AG10803 (cell line): ENCODE measurements at regions not wholly inside any gene's neighbourhood (a gene's known extent, or its start where the extent isn't known, plus 50 kb on each side); places are given as distances from the start of the nearest gene placed in this dataset.

Source experiments
- DNase-seq: peaks from one replicate; pipeline ENCODE4 v3.0.0; 2010; ENCODE audit warnings: low read depth
- H3K4me3 ChIP-seq: 2 replicates; pipeline ENCODE4 v1.5.1; 2011; ENCODE audit warnings: mild to moderate bottlenecking, low read length, control low read depth
- TF ChIP-seq, protein P1 (sequence below): conservative IDR thresholded peaks from 2 replicates; pipeline ENCODE4 v1.5.1; 2011; ENCODE audit warnings: mild to moderate bottlenecking, low read length, control low read depth, inconsistent platforms

- H3K4me3 ChIP-seq, result no peak overlapping the region
- no peak for DNase-seq
- TF ChIP-seq, protein P1, sequence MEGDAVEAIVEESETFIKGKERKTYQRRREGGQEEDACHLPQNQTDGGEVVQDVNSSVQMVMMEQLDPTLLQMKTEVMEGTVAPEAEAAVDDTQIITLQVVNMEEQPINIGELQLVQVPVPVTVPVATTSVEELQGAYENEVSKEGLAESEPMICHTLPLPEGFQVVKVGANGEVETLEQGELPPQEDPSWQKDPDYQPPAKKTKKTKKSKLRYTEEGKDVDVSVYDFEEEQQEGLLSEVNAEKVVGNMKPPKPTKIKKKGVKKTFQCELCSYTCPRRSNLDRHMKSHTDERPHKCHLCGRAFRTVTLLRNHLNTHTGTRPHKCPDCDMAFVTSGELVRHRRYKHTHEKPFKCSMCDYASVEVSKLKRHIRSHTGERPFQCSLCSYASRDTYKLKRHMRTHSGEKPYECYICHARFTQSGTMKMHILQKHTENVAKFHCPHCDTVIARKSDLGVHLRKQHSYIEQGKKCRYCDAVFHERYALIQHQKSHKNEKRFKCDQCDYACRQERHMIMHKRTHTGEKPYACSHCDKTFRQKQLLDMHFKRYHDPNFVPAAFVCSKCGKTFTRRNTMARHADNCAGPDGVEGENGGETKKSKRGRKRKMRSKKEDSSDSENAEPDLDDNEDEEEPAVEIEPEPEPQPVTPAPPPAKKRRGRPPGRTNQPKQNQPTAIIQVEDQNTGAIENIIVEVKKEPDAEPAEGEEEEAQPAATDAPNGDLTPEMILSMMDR, result no peak
Observed at GRCh38 chr15:70351391-70351790, 253.7 kb upstream of the TLE3 start.

DNA sequence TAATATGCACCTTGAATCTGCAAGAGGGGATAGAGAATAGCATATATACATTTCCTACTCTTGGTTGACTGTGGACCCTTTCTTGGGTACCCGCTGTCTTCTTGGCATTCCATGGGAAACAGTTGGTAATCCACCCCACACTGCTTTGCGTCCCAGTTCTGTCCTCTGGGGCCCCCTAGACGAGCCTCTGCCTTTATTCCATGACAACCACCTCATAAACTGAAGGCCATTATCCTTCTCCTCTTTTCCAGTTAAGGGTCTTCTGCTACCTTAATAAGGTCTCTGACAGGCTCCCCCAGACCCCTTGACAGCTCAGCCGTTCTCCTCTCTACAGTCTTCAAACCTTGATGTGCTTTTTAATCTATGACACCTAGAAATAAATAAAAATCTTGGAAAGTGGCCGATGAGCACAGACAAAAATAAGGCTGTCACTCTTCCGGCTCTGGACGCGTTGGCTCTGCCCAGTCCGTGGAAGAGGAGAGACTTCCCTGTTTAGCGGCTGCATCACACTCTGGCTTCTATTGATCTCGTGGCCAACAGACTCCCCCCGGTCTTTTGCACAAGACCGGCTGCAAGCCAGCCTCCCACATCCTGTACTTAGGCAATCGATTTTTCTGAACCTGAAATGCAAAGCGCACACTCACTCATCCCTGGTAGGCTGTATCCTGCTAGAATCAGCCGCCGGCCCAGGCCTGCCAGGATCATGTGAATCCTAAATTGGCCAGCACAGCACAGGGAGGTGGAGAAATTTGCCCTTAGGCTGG lies 251.0 kb upstream of the TLE3 start:
- TF ChIP-seq, protein P1, result no peak
- peak; percentile 38 for DNase-seq
- H3K4me3 ChIP-seq, result no peak overlapping the region

- H3K4me3 ChIP-seq, result no peak overlapping the region
- DNase-seq, result no peak
- TF ChIP-seq, protein P1, result no peak
Observed at GRCh38 chr15:70348226-70348543, 250.5 kb upstream of the TLE3 start.

DNA sequence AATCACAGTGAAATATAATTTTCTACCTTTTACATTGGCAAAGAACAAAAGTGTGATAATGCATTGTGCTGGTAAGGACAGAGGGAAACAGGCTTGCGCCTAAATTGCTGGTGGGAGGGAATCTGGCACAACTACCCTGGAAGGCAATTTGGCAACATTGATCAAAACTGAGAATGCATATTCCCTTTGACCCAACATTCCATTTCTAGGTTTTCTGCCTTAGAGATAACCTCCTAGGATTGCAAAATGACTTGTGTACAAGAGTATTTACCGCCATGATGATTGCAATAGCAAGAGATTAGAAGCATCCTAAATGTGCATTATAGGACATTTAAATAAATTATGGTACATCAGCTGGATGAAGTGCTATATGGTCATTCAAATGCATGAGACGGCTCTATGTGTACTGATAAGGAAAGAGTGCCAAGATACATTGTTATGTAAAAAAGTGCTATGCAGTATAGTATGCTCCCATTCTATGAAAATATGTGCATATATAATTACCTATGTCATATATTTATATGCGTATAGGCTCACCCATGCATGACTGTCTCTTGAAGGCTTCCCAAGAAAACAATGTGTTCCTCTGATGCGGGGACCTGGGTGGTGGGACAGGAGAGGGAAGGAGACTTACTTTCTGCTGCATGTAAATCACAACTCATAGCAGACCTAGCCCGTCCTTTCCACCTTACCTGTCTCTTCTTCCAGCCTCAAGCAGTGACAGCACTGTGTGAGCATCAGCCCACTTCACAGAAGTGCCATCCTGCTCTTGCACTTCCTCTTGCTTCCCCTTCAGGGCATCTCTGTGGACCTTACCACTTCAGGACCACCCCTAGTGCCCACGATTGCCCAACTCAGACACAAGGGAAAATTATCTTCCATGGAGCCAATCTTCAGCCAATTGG lies 249.9 kb upstream of the TLE3 start:
- no peak for DNase-seq
- TF ChIP-seq, protein P1, result no peak
- H3K4me3 ChIP-seq, result no peak overlapping the region

DNA sequence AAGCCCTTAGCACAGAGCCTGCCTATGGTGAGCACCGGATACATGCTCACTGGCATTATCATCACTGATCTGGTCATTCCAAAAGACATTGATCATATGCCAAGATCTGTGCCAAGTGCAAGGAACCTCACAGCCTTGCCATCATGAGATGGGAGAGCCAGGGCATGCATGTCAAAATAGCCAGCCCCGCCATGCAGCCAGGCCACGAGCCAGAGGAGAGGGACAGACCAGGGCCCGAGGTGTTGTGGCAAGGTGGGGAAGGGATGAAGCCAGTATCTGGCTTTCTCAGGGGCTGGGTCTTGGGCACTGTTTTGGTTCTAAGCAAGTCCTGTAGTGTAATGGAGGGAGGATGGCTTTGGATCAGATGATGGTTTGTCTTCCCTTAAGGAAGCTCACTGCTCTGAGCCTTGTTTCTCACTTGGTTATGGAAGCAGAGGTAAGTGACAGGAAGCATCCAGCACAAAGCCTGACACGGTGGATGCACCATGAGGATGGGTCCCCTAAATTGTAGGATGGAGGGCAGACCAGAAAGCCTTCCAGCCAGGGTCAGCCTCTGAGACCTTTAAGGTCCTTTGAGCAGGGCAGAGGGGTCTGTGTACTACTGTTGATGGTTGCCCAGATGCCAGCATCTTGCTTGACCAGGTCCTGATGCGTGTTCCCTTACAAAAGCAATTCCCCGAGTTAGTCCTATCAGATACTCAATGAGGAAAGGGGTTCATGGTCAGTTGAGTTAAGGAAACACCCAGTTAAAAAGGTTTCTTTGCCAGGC lies 247.7 kb upstream of the TLE3 start:
- H3K4me3 ChIP-seq, result no peak overlapping the region
- no peak for DNase-seq
- TF ChIP-seq, protein P1, result no peak

- no peak for DNase-seq
- TF ChIP-seq, protein P1, result no peak
- H3K4me3 ChIP-seq, result no peak overlapping the region
Observed at GRCh38 chr15:70344666-70345065, 246.9 kb upstream of the TLE3 start.
